Islet of Langerhans (tissue), 1 donor: ENCODE measurements at regions not wholly inside any gene's neighbourhood (a gene's known extent, or its start where the extent isn't known, plus 50 kb on each side); places are given as distances from the start of the nearest gene placed in this dataset.

Experiments used
- FAIRE-seq: peaks from one replicate; lab custom pipeline; 2011; peaks lifted over from hg19 to GRCh38; lab: Jason Lieb, UNC

DNA sequence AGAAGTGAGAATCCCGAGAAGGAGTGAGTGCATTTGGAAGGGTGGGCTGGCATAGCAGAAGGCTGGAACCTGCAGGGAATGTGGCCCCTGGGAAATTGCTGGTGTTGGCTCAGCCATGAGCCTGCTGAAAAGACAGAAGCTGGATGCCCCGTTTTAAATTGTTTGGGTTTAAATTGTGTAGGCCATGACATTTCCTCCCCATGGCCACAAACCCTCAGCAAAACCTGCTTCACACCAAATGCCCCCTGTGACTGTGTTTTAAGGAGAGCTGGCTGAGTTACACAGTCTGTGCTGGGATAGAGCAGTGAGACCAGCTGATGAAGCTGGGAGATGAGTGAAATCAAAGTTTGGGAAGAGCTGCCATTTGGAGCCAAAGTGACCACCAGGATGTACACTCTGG, 216.3 kb upstream of the RGMA start:
- FAIRE-seq = no peak

DNA sequence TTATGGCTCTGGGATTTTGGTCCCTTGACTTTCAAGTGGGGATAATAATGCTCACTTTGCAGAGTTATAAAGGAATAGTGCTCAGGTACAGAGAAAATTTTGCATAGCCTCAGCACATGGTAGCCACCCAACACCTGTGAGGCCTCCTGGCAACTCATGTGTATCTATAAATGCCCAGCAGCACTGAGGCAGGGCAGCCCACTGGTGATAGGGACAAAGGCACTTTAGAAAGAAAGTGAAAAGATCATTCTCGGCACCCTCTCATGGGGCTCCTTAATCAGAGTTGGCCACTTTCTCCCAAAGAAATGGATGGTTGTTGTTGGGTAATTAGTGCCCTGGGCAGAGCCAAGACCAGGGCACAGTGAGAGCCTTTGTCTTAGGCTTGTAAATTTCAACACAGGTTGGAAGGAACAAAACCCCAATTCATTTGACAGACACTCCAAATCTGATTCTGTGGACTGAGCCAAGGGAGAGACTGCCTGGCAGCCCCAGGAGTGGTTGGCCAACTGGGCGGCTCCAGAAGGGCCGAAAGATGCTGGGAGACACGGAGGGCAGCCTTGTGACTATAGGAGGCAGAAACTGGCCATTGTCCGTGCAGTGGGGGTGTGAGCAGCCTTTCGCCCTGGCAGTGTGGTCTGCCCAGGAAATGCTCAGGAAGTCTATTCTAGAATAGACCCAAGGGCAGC, 213.2 kb upstream of the RGMA start:
- no peak for FAIRE-seq

DNA sequence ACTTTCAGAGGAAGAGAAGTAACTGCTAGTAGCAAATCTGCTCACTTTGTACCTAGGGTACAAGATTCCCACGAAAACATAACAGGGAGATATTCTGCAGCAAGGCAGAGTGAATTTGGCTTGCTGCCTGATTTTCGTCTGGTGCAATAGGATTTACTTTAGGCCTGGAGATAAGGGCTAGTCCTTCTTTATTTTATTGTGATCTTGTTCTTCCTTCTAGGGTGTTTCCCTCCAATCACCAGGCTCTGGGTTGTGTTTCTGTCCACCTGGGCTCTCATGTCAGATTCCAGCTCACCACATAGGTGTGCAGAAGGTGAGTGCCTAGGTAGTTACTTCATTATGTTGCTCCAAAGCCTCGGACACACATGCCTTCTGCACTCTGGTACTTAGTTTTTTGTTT, 211.8 kb upstream of the RGMA start:
- FAIRE-seq = no peak

DNA sequence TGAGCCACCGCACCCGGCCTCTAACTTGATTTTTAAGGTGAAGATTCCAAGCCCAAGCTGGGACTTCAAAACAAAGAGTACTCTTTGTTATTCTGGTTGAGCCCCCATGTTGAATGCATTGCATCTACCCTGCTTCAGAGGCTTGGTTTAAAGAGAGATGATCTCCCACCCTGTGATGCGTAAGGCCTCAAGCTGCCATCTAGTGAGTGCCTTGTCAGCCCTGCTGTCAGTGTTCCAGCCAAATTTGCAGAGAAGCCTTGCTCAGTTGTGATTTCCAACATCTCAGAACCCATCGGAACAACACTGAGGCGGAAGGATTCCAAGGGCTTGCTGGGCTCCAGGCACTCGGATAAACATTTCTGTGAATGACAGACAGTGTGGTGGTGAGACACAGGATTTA, 210.7 kb upstream of the RGMA start:
- no peak for FAIRE-seq

DNA sequence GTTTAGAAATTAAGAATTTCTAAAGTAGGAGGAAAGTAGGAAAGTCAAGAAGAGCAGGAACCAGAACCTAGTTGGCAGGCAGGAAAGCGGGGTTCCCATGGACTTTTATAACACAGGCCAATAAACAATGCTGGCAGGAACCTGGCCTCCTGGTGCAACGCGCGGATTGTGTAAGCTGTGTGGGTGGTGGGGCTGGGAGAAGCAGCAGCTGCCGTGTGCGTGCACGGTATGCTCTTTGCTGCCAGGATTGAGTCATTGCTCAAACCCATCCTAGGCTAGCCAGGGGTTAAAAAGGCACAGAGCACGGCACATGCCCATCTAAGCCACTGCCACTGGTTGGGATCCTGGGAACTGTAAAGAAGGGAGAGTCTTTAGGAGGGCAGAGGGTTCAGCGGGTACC, 209.9 kb upstream of the RGMA start:
- no peak for FAIRE-seq

DNA sequence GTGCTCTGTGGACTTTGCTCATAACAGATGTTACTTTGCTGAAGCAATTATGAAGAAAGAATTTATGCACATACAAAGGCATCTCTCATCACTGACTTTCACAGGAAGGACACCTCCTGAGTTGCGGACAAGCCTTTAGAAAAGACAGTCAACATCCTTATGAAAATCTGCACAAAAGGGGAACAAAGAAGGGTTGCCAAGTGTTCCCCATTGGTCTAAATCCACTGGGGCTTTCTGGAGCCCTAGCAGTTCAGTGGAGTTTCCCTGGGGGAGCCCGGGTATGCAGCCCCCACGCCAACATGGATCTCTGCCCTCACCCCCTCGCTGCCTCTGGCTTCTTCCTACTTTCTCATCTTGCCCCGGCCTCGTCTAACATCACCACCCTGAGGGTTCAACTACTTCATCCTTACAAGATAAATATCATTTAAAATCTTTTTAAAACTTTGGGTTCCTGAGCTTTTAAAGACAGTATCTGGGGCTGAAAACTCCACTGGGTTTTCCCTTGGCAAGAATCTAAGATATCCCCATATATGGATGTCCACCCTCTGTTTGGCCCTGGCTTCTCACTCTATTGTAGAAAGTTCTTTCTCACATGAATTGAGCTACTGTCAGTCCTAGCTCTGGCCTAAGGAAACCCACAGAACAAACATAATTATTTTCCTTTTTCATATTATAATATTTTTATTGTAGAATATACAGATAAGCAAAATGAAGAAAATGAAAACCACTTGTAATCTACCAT, 207.9 kb upstream of the RGMA start:
- FAIRE-seq = no peak

DNA sequence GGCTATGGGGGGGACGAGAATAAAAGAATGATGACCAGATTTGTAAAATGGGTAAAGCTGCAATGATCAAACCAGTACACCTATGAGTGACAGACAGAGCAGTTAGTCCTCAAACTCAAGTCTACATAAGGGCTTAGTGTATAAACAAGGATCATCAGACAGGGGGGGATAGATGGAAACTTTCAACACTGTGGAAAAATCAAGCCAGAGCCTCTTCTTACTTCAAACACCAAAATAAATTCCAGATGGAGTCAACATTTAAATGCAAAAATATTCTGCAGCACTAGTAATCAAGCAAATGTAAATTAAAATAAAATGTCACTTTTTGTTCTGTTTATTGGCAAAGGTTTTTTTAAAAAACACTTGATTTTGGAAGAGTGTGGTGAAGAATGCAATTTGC, 205.9 kb upstream of the RGMA start:
- FAIRE-seq = no peak

DNA sequence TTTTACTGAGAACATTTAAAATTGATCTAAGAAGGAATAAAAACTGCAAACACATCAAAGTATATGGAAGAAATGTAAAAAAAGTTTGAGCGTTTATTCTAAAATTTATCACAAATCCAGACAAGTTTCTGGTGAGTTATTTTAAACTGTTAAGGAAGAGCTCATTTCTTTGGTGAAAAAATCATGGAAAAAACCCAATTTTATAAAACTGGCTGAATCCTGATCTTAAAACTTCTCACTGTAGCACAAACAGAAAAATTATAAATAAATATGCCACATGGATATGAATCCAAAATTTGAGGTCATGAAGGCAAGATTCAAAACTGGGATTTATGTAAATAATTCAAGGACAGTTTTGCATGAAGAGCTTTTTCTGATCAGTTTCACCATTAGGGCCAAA, 205.1 kb upstream of the RGMA start:
- FAIRE-seq = no peak

DNA sequence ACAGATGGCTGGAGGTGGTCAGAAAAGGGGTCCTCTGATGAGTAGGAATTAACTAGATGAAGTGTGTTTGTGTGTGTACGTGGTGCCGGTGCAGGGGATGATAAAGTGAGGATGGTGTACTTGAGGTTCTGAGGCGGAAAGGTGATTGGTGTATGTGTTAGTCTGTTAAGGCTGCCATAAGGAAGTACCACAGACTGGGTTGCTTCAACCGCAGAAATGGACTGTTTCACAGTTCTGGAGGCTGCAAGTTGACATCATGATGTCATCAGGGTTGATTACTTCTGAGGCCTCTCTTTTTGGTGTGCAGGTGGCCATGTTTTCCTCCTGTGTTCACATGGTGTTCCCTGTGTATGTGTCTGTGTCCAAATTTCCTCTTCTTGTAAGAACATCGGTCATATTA, 202.4 kb upstream of the RGMA start:
- no peak for FAIRE-seq

DNA sequence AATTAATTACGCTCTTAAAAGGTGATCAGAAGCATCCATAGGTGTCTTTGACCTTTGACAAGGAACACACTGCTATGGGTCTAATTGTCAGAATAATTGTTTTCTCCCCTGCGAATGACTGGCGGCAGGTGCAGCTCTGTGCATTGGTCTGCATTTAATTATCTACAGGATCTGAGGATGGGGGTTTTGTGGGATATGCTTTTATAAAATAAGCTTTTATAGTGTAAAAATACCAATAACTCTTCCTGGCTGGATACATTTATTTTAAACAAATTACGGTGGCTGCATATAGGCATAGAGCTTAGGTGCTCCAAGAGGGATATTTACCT, 201.6 kb upstream of the RGMA start:
- no peak for FAIRE-seq

DNA sequence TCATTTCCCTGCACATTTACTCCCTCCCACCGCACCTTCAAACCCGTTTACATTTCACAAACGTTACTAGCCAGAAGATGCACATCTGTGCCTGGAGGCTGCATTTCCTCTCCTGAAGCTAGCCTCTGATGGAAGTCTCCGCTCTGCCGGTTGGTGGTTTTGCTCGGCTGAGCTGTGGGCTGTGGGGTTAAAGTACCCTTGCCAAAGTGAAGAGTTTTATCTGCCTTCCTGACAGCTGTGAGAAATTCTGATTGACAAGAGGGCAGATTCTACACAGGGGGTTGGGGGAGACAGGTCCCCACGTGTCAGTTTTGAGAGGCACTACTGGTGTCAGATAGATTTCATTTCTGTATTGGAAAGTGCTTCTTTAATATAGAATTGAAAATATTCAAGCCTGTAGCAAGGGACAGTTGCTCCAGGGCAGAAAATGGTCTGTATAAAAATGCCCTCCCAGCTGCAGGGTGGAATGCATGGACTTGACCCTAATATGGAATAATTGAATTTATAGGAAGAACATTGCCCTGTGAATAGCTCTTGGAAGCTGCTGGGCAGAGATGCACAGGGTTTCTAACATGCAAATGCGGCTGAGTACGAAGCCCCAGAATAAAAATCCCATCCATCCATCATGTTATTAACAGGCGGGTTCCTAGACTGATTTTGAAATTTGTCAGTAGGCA, 201.1 kb upstream of the RGMA start:
- FAIRE-seq = no peak

DNA sequence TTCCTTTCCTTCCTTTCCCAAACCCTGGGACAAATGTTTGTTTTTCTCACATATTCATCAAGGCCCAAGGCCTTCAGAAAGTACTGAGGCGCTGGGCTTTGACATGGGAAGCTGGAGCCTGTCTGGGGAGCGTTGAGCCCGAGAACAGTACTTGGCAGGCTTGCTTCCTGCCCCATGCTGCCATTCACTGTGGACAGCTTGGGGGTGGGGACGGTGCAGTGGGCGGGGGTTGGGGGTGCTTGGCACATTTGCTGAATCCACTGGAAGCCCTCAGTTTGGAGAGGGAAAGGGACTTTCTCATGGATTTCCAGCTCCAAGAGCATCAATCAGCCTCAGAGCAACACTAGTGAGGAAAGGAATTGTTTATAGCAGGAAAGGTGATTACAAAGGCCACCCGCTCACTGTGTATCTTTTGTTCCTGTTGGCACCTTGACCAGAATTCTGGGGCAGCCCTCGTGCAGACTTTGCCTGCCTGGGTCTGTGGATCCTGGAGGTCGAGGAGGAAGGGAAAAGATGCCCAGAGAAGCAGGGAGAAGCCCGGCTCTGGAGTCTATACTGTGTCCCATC, 199.8 kb upstream of the RGMA start:
- FAIRE-seq = no peak

DNA sequence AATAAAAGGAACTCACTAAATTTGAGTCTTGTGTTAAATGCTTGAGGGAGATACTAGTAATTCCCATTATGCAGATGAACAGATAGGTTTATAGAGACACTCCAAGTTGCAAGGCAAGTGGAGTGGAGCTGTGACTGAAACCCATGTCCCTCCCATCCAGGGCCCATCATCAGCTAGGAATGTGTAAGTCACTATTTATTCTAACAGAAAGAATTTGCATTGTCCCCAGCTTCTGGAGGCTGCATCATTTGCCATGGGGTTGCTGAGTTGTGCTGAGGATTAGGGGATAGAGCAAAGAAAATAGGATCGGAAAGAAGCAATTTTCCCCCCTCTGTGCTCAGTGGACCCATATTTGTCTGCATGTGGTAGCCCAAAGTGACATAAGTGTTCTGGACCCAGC, 197.4 kb upstream of the RGMA start:
- FAIRE-seq = no peak

DNA sequence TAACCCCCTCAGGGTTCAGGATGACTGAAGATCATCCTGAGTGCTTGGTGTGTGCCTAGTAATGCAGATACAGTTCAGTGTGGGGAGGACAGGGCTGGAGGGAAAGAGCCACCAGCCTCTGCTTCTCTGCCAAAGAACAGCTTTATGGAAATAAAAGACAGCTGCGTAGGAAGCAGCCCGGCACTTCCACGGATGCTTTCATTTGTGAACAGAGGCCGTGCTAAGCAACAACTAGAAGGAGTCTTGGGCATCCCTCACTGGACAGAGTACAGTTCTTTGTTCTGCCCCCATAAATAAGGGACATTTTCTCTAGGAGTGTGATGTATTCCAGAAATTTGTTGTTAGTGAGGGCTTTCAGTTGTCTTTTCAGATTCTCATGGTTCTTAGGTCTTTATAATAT, 194.8 kb upstream of the RGMA start:
- FAIRE-seq = no peak

DNA sequence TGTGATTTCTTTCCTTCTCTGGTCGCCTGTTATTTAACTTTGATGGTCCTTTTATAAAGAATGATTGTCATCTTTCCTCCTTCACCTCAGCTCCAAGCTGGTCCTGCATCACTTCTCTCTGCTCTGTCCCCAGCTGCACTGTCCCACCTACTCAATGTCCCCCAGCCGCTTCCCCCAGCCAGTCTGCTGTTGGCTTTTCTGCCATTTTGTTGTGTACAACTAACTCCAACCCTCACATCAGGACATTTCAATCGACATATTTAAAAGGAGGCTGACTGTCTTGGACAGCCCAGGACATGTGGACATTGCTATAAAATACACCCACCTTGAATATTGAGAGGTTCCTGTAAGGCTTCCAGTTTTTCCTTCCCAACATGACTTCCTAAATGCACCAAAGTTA, 193.8 kb upstream of the RGMA start:
- FAIRE-seq = no peak

DNA sequence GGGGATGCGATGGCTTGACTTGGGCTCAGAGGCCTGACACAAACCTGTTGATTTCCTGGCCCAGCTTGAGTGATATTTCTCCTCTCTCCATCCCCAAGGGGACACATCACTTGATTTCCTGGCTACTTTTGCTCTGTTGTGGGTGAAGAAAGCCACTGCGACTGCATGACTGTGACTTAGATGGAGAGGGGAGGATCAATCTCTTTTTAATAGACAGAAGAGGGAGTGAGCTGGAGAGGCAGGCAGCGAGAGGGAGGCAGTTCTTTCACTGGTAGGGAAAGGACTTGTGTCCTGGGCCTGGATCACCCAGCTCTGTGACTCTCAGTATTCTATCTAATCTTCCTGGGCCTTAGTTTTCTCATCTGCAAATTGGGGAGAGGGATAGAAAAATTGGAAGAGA, 189.8 kb upstream of the RGMA start:
- no peak for FAIRE-seq

DNA sequence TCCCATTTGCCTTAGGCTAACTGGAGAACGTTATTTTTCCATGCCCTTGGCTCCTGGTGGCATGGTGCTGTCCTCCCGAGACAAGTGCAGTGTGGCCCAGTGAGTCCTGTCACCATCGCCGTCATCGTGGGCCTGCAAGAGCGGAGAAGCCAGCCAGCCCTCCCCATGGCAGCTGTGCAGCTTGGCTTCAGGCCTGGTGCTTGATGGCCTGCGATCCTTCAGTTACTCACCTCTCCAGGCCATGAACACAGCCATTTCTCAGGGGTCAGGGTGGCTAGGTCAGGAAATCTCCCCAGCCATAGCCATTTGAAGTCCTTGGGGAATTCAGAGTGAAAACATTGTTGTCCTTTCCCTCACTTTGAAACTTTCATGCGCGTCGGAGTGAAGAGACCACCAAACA, 189.0 kb upstream of the RGMA start:
- FAIRE-seq = no peak

DNA sequence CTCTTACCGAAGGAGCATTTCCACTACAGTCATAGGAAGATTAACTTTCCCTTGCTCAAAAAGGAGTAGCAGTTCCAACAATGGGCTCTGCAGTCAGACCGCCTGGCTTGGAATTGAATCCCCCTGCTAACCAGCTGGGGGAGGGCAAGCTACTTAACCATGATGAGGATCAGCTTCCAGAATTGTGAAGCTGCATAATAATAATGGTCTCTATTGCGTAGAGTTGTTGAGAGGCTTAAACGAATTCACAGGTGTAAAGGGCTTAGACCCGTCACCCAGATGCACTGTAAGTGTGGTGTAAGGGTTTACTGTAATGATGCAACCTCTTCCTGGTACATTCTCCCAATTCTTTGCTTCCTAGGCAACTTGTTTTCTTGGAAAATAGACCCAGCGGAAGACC, 185.2 kb upstream of the RGMA start:
- no peak for FAIRE-seq

DNA sequence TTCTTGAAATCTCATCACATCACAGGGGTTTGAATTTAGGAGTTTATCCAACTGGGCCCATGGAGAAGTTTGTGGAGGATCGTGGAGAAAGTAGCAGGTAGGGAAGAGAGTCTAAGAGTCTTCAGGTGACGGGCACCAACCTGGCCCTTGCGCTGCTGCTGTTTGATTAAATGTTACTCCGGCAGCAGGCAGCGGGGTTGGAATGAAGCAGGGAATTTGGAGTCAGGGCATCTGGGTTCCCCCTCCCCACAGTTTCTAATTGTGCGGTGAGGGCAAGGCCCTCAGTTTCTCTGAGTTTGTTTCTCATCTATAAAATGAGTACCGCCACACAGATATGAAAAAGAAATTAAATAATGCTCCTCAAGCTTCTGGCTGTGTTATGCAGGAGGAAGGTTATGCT, 182.9 kb upstream of the RGMA start:
- no peak for FAIRE-seq

DNA sequence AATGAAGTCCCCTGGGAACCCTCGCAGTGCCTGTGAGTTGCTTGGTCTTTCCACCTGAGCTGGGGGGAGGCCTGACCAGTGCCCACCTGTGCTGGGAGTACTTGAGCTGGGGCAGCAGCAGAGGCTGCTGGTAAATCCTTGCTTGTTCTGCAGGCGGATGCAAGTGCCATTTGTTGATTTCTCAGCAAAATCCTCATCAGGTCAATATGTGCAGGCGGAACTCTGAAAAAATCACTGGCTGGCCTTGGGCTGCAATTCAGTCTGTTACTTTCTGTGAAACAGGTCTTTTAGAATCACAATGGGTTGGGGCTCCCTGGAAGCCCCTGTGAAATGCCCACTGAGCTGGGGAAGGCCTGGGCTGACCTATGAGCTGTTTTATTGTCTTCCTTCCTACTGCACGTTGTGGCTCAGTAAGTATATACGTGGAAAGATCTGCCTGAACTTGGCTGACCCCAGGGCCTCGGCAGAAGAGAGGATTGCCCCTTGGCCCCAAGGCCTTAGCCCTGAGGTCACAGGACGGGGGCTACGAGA, 182.0 kb upstream of the RGMA start:
- no peak for FAIRE-seq

DNA sequence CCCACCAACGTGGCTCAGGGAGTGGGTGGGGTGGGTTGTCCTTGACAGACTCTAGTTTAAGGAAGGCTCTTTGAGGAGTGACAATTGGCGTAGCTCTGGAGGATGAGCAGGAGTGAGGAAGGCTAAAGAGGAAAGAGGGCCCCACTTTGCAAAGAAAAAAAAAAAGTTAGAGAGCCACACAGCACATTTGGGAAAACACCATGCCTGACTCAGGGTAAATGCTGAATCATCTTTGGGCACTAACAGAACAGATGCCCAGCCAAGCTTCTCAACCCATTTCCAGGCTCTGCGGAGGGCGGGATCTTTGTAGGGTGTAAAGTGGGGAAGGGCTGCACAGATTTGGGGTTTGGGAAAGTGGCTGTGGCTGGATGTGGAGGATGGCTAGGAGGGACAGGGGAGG, 179.1 kb upstream of the RGMA start:
- no peak for FAIRE-seq

DNA sequence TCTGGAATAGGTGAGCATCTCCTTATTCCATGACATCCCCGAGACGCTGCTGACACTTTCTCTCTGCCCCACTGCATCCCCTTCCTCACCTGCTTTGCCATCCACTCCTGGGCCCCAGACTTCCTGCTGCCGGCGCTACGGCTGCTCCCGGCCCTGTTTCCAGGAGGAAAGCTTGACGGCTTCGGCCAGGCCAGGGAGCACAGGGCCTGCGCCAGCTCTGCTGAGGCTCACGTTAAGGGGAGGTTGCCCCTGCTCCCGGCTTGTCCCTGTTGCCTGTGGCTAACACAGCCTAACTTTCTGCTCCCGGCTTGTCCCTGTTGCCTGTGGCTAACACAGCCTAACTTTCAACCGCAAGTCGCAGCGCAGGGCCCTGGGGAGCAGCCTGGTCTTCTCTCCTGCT, 177.3 kb upstream of the RGMA start:
- FAIRE-seq = no peak

DNA sequence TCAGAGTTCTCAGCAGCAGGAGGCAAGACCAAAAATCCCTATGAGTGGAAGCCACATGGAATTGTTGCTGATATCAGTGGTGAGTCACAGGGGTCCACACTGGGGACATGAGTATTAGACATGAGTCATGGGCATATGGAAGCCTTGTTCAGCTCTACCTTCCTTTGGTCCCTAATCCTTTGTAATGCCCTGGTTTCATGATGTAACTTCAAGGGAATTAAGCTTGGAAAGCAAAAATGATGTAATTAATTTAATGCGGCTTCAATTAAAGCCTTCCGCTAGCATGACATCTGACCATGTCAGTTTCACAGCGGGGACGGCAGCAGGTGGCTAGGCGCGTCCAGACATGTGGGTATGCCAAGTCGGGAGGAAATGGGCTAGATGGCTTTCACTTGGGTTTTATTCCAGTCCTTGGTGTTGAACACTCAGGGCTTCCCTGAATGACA, 176.1 kb upstream of the RGMA start:
- no peak for FAIRE-seq
